HT-29 (cell line): ENCODE measurements at regions not wholly inside any gene's neighbourhood (a gene's known extent, or its start where the extent isn't known, plus 50 kb on each side); places are given as distances from the start of the nearest gene placed in this dataset.

Experiments
- DNase-seq: peaks from one replicate; pipeline ENCODE4 v3.0.0-alpha.2; 2015; ENCODE audit warnings: low spot score

- DNase-seq = no peak
Measured at GRCh38 chr2:120953066-120953756, 217.5 kb downstream of the GLI2 start.

- no peak for DNase-seq
Measured at GRCh38 chr2:120953843-120954584, 218.3 kb downstream of the GLI2 start.

- no peak for DNase-seq
Measured at GRCh38 chr2:120954939-120955338, 219.3 kb downstream of the GLI2 start.

GRCh38 chr2:120955427-120955826 lies 219.8 kb downstream of the GLI2 start:
- DNase-seq = no peak

GRCh38 chr2:120956486-120957156 lies 221.0 kb downstream of the GLI2 start:
- no peak for DNase-seq

GRCh38 chr2:120957905-120958304 lies 222.2 kb downstream of the GLI2 start:
- DNase-seq = no peak

GRCh38 chr2:120958623-120959366 lies 223.1 kb downstream of the GLI2 start:
- DNase-seq = no peak

- DNase-seq = no peak
Measured at GRCh38 chr2:120959426-120959825, 223.8 kb downstream of the GLI2 start.

- DNase-seq = no peak
Measured at GRCh38 chr2:120960770-120961366, 225.2 kb downstream of the GLI2 start.

GRCh38 chr2:120961396-120961795 lies 225.7 kb downstream of the GLI2 start:
- no peak for DNase-seq

GRCh38 chr2:120963997-120964705 lies 228.5 kb downstream of the GLI2 start:
- DNase-seq = no peak

GRCh38 chr2:120964819-120965218 lies 229.2 kb downstream of the GLI2 start:
- DNase-seq = no peak

GRCh38 chr2:120966510-120967254 lies 231.0 kb downstream of the GLI2 start:
- DNase-seq = no peak

GRCh38 chr2:120968307-120969015 lies 232.8 kb downstream of the GLI2 start:
- no peak for DNase-seq

- no peak for DNase-seq
Measured at GRCh38 chr2:120969613-120970355, 234.1 kb downstream of the GLI2 start.

- DNase-seq = no peak
Measured at GRCh38 chr2:120971866-120972265, 236.2 kb downstream of the GLI2 start.

GRCh38 chr2:120972286-120972685 lies 236.6 kb downstream of the GLI2 start:
- no peak for DNase-seq

GRCh38 chr2:120973196-120973595 lies 237.5 kb downstream of the GLI2 start:
- DNase-seq = no peak

- DNase-seq = no peak
Measured at GRCh38 chr2:120974950-120975349, 239.3 kb downstream of the GLI2 start.
